ENCODE measurements at regions not wholly inside any gene's neighbourhood (a gene's known extent, or its start where the extent isn't known, plus 50 kb on each side); places are given as distances from the start of the nearest gene placed in this dataset.

DNA sequence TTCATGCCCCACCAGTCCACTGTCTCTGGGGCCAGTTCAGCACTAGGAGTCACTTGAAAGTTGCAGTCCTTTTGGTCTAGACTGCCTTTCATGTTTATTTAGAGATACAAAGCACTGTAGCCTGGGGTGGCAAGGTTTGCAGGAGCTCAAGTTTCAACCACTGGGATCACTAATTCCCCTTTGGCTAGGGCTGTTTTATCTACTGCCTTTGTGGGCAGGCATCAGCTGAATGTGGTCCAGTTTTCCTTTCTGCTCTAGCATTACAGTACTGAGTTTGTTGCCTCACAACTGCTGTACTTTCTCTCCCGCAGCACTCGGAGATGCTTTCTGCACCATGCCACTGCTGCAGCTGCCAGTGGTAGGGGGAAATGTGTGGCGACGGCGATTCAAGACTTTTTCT is 222.3 kb upstream of the HDX start:
- H3K4me3 Mint-ChIP-seq = no peak overlapping the region
- H3K4me1 Mint-ChIP-seq (ENCODE audit: low read depth) = no peaks in the 10 kb centered on the region
- ChIA-PET CTCF (no interaction called here), POLR2A (no interaction called here)
- ATAC-seq (no peak), DNase-seq (no peak)
- H3K27ac Mint-ChIP-seq = no peak overlapping the region
- TF ChIP-seq, protein P1, sequence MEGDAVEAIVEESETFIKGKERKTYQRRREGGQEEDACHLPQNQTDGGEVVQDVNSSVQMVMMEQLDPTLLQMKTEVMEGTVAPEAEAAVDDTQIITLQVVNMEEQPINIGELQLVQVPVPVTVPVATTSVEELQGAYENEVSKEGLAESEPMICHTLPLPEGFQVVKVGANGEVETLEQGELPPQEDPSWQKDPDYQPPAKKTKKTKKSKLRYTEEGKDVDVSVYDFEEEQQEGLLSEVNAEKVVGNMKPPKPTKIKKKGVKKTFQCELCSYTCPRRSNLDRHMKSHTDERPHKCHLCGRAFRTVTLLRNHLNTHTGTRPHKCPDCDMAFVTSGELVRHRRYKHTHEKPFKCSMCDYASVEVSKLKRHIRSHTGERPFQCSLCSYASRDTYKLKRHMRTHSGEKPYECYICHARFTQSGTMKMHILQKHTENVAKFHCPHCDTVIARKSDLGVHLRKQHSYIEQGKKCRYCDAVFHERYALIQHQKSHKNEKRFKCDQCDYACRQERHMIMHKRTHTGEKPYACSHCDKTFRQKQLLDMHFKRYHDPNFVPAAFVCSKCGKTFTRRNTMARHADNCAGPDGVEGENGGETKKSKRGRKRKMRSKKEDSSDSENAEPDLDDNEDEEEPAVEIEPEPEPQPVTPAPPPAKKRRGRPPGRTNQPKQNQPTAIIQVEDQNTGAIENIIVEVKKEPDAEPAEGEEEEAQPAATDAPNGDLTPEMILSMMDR (IDR thresholded peaks at IDR 0.05) = no peak
- no peaks in the 10 kb centered on the region for H3K9me3 Mint-ChIP-seq
- no peaks in the 10 kb centered on the region for H3K36me3 Mint-ChIP-seq (ENCODE audit: low read depth)
- H3K27me3 Mint-ChIP-seq = no peaks in the 10 kb centered on the region
- intact Hi-C loops (cut with micrococcal nuclease) = no loop called here

DNA sequence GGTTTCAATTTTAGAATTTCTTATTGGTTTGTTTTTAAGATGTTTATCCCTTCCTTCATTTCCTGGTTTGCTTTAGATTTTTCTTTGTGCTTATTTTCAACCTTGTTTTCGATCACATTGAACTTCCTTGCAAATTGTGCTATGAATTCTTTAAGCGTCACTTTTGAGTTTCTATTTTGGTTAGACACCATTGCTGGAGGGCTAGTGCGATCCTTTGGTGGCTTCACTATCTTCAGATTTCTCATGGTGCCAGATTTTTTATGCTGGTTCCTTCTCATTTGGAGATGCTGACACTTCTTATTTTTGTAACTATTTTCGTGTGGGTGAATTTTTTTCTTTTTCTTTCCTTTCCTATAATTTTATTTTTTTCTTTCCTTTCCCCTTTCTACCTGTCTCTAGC is 227.2 kb upstream of the HDX start:
- no peak for ATAC-seq
- Mint-ChIP-seq H3K27me3 (no peaks in the 10 kb centered on the region), H3K4me3 (no peak overlapping the region), H3K4me1 (ENCODE audit: low read depth) (no peaks in the 10 kb centered on the region), H3K36me3 (ENCODE audit: low read depth) (no peaks in the 10 kb centered on the region), H3K27ac (no peak overlapping the region), H3K9me3 (no peaks in the 10 kb centered on the region)
- ChIA-PET CTCF (no interaction called here), POLR2A (no interaction called here)
- DNase-seq = no peak
- TF ChIP-seq, protein P1 (IDR thresholded peaks at IDR 0.05) = no peak
- intact Hi-C loops (cut with micrococcal nuclease) = no loop called here

DNA sequence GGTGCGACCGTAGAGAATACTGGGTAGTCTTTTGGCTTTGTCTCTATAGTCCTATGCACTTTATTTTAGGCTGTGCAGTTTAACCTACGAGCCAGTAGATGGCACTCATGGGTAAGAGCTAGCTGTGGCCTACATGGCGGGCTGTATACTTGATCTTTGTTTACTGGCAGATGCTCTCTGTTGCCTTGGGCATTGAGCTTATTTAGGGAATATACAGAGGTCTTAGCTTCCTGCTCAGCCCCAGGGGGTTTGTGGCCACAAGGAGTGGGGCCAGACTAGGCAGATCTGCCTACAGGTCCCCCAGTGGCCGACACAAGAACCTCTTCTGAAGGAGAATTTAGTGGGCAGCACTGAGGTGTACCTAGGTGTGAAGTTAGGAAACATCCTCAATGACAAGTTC is 227.6 kb upstream of the HDX start:
- CTCF ChIA-PET = interaction anchor here (0.9 kb wide), 1 partner anchor 16 kb away, joined by 3 read pairs; no protein-coding TSS in a partner anchor
- Mint-ChIP-seq H3K36me3 (ENCODE audit: low read depth) (no peaks in the 10 kb centered on the region), H3K4me3 (no peak overlapping the region), H3K4me1 (ENCODE audit: low read depth) (no peaks in the 10 kb centered on the region), H3K9me3 (no peaks in the 10 kb centered on the region), H3K27me3 (no peaks in the 10 kb centered on the region), H3K27ac (no peak overlapping the region)
- POLR2A ChIA-PET = no interaction called here
- intact Hi-C loops (cut with micrococcal nuclease) = no loop called here
- ATAC-seq = peak; percentile 75
- TF ChIP-seq, protein P1 (IDR thresholded peaks at IDR 0.05) = peak; percentile 49
- peak; percentile 9 for DNase-seq

DNA sequence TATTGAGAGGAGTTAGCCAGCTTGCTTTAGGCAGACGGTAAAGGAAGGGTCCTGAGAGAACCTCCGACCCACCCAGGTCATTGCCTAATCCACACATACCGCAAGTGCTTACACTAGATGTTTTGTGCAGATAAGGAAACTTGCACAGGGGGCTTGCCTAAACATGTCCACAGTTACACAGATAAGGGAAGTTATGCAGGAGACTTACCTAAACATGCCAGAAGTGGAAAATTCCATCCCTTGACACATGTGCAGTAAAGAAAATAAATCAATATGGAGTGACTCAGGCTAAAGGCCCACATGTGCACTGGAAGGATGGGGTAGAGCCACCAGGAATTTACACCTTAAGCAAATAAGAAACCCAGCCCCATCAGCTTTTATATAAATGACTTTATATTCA is 232.8 kb upstream of the HDX start:
- no peak for DNase-seq
- Mint-ChIP-seq H3K27ac (no peak overlapping the region), H3K4me3 (no peak overlapping the region), H3K36me3 (ENCODE audit: low read depth) (no peaks in the 10 kb centered on the region), H3K27me3 (no peaks in the 10 kb centered on the region), H3K9me3 (no peaks in the 10 kb centered on the region), H3K4me1 (ENCODE audit: low read depth) (no peaks in the 10 kb centered on the region)
- TF ChIP-seq, protein P1 (IDR thresholded peaks at IDR 0.05) = no peak
- ChIA-PET CTCF (interaction anchor here (1.1 kb wide), 1 partner anchor 318 kb away, joined by 3 read pairs; no protein-coding TSS in a partner anchor), POLR2A (interaction anchor here (0.6 kb wide), 1 partner anchor 19 kb away, joined by 3 read pairs; no protein-coding TSS in a partner anchor)
- no peak for ATAC-seq
- intact Hi-C loops (cut with micrococcal nuclease) = no loop called here

DNA sequence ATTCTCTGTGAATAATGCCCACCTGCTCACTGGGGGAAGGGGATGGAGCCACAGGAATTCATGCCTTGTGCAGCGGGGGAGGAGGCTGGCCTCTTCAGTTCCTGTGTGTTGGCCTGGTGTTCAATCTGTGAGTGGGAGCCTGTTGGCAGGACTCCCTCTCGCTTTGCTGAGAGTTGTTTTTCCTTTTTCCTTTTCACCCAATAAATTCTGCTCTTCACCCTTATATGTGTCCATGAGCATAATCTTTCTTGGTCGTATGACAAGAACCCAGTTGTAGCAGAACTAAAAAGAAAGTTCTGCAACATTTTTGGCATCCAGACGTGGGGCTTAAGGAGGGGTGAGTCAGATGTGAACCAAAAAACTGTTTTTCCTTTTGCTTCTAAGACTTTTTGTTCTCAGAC is 235.2 kb upstream of the HDX start:
- Mint-ChIP-seq H3K4me1 (ENCODE audit: low read depth) (no peaks in the 10 kb centered on the region), H3K27me3 (no peaks in the 10 kb centered on the region), H3K9me3 (no peaks in the 10 kb centered on the region), H3K4me3 (no peak overlapping the region), H3K36me3 (ENCODE audit: low read depth) (no peaks in the 10 kb centered on the region), H3K27ac (no peak overlapping the region)
- ChIA-PET POLR2A (no interaction called here), CTCF (no interaction called here)
- TF ChIP-seq, protein P1 (IDR thresholded peaks at IDR 0.05) = no peak
- no peak for ATAC-seq
- DNase-seq = no peak
- intact Hi-C loops (cut with micrococcal nuclease) = no loop called here
